Suppressor macrophage treated with lipopolysaccharide for 1 hour (primary cell): ENCODE measurements at regions not wholly inside any gene's neighbourhood (a gene's known extent, or its start where the extent isn't known, plus 50 kb on each side); places are given as distances from the start of the nearest gene placed in this dataset.

ENCODE experiments used
- DNase-seq, 3 donors: peaks; one replicate each; pipeline ENCODE4 v3.0.0-alpha.2; 2020 to 2022

GRCh38 chr14:26773906-26774593 is 176.2 kb upstream of the NOVA1 start:
- no peak for DNase-seq

DNA sequence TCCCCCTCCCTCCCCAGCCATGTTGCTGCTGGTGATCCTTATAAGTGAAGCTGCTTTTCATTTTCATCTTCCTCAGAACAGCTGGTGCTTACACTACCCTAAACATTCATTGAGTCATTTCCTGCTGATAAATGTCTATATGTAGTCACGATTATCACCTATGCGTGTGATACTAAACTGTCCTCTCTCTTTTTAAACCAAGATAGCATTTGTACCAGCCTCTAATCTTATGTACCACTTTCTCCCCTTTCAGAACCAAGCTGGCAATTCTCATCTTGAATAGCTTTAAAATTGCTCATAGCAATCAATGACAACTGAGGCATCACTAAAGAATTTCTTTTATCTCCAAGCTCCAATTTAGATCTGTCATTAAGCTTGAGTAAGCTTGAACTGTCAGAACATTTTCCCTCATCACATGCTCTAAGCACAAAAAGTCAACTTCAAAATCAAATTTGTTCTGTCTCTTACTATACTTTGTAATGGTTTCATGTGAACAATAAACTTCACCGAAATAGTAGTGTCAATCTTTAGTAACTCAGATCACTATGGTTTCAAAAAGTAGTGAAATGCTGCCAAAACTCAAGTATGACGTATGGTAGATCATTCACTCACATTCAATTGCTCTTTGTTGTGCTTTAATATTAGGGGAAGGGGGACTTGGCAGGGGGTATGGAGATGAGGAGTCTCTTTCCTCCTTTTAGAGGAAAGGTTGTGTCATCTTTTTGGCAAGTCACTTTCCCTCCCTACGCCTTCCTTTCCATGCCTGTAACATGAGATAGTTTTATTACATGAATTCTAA is 178.1 kb upstream of the NOVA1 start:
- DNase-seq, result no peak

GRCh38 chr14:26791117-26791806 is 193.4 kb upstream of the NOVA1 start:
- no peak for DNase-seq

GRCh38 chr14:26794731-26795130 is 196.9 kb upstream of the NOVA1 start:
- DNase-seq, result no peak

- no peak for DNase-seq
Measured at GRCh38 chr14:26808407-26808806, 210.6 kb upstream of the NOVA1 start.

GRCh38 chr14:26810631-26811030 is 212.8 kb upstream of the NOVA1 start:
- no peak for DNase-seq

DNA sequence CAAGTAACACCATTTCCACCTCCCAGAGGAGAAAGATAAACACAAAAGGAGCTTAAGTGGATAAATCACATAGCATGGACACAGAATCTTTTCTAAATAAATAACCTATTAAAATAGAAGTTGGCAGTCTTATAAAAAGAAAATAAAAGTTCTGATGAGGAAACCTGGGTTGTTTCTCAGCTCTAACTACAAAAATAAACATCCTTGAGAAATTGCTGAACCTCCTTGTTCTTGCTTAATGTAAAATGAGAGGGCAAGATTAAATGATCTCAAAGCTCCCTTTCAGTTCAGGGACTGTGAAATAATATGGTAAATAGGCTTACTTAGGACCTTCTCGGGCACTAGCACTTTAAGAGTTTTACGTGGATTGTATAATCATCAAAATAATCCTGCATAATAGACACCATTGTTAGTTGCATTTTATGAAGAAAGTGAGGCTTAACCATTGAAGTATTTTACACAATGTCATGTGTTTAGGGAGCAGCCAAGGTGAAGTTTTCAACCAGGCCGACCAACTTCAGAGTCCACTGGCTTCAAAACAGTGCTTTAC is 214.0 kb upstream of the NOVA1 start:
- DNase-seq, result no peak

DNA sequence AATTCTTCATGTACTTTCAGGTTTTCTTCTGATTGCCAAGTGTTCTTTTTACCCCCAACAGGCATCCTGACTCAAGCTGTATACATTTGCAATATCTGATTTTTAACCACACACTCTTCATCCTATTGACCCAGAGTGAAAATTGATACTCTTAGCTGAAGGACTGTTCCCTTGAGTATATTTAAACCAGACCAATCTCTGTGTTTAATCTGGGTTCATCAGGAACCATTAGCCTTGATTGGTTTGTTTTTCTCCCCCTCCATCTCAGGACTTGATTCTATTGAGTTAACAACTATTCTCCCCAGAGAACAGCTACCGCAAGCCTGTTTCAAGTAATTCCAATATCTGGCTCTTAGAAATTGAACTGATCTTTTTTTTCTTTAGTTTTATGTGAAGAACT is 222.3 kb upstream of the NOVA1 start:
- DNase-seq, result no peak

- DNase-seq, result no peak
Measured at GRCh38 chr14:26820572-26820971, 222.7 kb upstream of the NOVA1 start.

- no peak for DNase-seq
Measured at GRCh38 chr14:26828741-26829140, 230.9 kb upstream of the NOVA1 start.

GRCh38 chr14:26833621-26834176 is 235.9 kb upstream of the NOVA1 start:
- DNase-seq, result no peak

GRCh38 chr14:26835979-26836570 is 238.2 kb upstream of the NOVA1 start:
- DNase-seq, result no peak

DNA sequence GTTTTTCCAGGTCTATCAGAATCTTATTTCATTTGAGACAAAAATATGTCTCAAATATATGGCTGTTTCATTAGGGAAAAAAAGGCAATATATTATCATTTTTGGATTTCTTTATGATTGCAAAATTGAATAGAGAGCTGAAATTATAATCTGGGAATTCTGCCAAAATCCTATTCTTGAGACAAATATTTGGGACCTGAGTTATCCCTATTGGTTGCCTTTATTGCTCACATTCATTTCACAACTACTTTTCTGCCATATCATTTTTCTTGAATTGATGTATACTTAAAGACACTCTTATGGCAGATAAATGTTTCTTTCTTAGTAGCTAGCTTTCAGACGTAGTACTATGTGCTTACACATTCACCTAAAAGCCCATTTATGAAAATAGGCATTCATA is 241.6 kb upstream of the NOVA1 start:
- no peak for DNase-seq

DNA sequence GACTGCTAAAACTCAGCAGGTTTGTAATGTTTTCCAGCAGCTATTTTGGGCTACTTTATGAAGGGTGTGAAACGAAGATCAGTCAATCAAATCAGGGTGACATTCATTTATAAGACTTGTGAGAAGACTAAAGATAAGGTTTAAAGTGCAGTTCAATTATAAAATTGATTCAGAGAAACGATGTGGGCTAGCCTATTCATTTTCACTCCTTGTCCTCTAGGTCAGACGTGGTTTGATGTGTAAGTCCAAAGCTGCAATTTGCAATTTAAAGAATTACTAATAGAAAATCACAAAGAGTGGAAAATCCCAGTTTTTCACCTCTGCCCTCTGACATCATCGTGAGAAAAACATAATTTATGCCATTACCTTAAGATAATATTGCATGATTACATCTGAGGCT is 243.5 kb upstream of the NOVA1 start:
- no peak for DNase-seq

GRCh38 chr14:26841920-26842741 is 244.3 kb upstream of the NOVA1 start:
- DNase-seq, result no peak

- DNase-seq, result no peak
Measured at GRCh38 chr14:26845151-26845818, 247.5 kb upstream of the NOVA1 start.

GRCh38 chr14:26846388-26846787 is 248.6 kb upstream of the NOVA1 start:
- no peak for DNase-seq

- no peak for DNase-seq
Measured at GRCh38 chr14:26849514-26849913, 251.7 kb upstream of the NOVA1 start.

GRCh38 chr14:26851793-26852192 is 254.0 kb upstream of the NOVA1 start:
- no peak for DNase-seq

- DNase-seq, result no peak
Measured at GRCh38 chr14:26855077-26855753, 257.4 kb upstream of the NOVA1 start.
